ENCODE measurements at regions not wholly inside any gene's neighbourhood (a gene's known extent, or its start where the extent isn't known, plus 50 kb on each side); places are given as distances from the start of the nearest gene placed in this dataset.

DNA sequence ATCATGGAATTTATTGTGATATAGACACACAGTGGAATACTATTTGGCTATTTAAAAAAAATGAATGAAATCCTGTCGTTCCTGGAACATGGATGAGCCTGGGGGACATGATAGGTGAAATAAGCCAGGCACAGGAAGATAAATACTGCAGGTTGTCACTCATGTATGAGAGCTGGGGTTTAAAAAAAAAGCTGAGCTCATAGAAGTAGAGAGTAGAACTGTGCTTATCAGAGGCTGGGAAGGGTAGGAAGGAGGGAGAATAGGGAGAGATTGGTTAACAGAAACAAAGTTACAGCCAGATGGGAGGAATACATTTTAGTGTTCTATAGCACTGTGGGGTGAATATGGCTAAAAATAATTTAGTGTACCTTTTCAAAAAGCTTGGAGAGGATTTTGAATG is 200.6 kb upstream of the NR4A3 start:
- H4K20me1 ChIP-seq (ENCODE audit: insufficient read depth, low read length) = no peaks in the 10 kb centered on the region
- H3K9me2 ChIP-seq (ENCODE audit: insufficient read depth, low read length) = no peaks in the 10 kb centered on the region
- CTCF ChIA-PET (ENCODE audit: unreplicated experiment) = no interaction called here
- H3K27ac ChIP-seq (ENCODE audit: low read depth, low read length, poor library complexity, severe bottlenecking) = no peak overlapping the region
- no peak overlapping the region for H2AFZ ChIP-seq (ENCODE audit: low read length)
- no peaks in the 10 kb centered on the region for H3K4me1 ChIP-seq (ENCODE audit: insufficient read depth, low read length, poor library complexity, severe bottlenecking)
- no peak for DNase-seq (ENCODE audit: low spot score)
- no peaks in the 10 kb centered on the region for H3K36me3 ChIP-seq (ENCODE audit: insufficient read depth, low read length)
- no peak for TF ChIP-seq EZH2phosphoT487 (IDR thresholded peaks at IDR 0.05; ENCODE audit: borderline replicate concordance, low read depth, low read length)
- TF ChIP-seq, protein P1, sequence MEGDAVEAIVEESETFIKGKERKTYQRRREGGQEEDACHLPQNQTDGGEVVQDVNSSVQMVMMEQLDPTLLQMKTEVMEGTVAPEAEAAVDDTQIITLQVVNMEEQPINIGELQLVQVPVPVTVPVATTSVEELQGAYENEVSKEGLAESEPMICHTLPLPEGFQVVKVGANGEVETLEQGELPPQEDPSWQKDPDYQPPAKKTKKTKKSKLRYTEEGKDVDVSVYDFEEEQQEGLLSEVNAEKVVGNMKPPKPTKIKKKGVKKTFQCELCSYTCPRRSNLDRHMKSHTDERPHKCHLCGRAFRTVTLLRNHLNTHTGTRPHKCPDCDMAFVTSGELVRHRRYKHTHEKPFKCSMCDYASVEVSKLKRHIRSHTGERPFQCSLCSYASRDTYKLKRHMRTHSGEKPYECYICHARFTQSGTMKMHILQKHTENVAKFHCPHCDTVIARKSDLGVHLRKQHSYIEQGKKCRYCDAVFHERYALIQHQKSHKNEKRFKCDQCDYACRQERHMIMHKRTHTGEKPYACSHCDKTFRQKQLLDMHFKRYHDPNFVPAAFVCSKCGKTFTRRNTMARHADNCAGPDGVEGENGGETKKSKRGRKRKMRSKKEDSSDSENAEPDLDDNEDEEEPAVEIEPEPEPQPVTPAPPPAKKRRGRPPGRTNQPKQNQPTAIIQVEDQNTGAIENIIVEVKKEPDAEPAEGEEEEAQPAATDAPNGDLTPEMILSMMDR (conservative IDR thresholded peaks at IDR 0.05; ENCODE audit: low read length) = no peak
- H3K4me3 ChIP-seq (ENCODE audit: low read depth, low read length, poor library complexity, severe bottlenecking) = no peak overlapping the region
- no peaks in the 10 kb centered on the region for H3K9me3 ChIP-seq (ENCODE audit: low read length)
- intact Hi-C loops (cut with micrococcal nuclease; ENCODE audit: unreplicated experiment) = no loop called here
- H3K79me2 ChIP-seq (ENCODE audit: insufficient read depth, low read depth, low read length) = no peaks in the 10 kb centered on the region
- BruUV-seq (replicated peaks) = no TSS peak
- no peak overlapping the region for H3K4me2 ChIP-seq (ENCODE audit: low read length)
- POLR2A ChIA-PET = no interaction called here

DNA sequence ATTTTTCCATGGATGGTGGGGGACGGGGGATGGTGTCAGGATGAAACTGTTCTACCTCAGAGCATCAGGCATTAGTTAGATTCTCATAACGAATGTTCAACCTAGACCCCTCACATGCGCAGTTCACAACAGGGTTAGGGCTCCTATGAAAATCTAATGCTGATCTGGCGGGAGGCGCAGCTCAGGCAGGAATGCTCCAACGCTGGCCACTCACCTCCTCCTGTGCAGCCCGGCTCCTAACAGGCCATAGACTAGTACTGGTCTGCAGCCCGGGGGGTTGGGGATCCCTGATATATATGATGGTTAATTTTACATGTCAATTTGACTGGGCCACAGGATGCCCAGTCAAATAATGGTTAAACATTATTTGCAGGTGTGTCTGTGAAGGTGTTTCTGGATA is 199.0 kb upstream of the NR4A3 start:
- Histone ChIP-seq H3K36me3 (ENCODE audit: insufficient read depth, low read length) (no peaks in the 10 kb centered on the region), H4K20me1 (ENCODE audit: insufficient read depth, low read length) (no peaks in the 10 kb centered on the region), H3K9me2 (ENCODE audit: insufficient read depth, low read length) (no peaks in the 10 kb centered on the region), H3K27ac (ENCODE audit: low read depth, low read length, poor library complexity, severe bottlenecking) (no peak overlapping the region), H2AFZ (ENCODE audit: low read length) (no peak overlapping the region), H3K4me1 (ENCODE audit: insufficient read depth, low read length, poor library complexity, severe bottlenecking) (no peaks in the 10 kb centered on the region), H3K79me2 (ENCODE audit: insufficient read depth, low read depth, low read length) (no peaks in the 10 kb centered on the region), H3K4me2 (ENCODE audit: low read length) (no peak overlapping the region), H3K4me3 (ENCODE audit: low read depth, low read length, poor library complexity, severe bottlenecking) (no peak overlapping the region), H3K9me3 (ENCODE audit: low read length) (no peaks in the 10 kb centered on the region)
- POLR2A ChIA-PET = no interaction called here
- no TSS peak for BruUV-seq (replicated peaks)
- TF ChIP-seq EZH2phosphoT487 (IDR thresholded peaks at IDR 0.05; ENCODE audit: borderline replicate concordance, low read depth, low read length) = no peak
- TF ChIP-seq, protein P1 (conservative IDR thresholded peaks at IDR 0.05; ENCODE audit: low read length) = no peak
- CTCF ChIA-PET (ENCODE audit: unreplicated experiment) = no interaction called here
- DNase-seq (ENCODE audit: low spot score) = no peak
- intact Hi-C loops (cut with micrococcal nuclease; ENCODE audit: unreplicated experiment) = no loop called here

DNA sequence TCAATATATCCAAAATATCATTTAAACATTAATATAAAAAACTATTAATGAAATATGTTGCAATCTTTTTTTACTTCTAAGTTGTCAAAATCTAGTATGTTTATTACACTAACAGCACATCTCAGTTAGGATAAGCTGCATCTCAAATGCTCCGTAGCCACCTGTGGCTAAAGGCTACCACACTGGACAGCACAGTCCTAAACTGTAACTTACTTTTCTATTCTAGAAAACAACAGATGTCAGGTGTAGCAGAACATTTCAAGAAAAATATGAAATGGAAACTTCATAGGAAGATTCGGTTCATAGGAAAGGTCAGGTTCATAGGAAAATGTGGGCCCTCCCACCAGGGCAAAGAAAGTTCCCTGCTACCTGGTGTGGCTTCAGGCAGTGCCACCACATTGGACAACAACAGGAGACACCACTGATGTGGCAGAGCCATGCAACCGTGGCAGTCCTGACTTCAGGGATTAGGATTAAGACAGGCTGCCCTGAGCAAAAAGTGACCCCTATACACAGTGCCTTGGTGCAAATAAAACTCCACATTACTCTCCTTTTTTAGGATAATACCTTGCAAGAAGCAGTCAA is 197.8 kb upstream of the NR4A3 start:
- Histone ChIP-seq H3K4me2 (ENCODE audit: low read length) (no peak overlapping the region), H4K20me1 (ENCODE audit: insufficient read depth, low read length) (no peaks in the 10 kb centered on the region), H3K36me3 (ENCODE audit: insufficient read depth, low read length) (no peaks in the 10 kb centered on the region), H3K4me3 (ENCODE audit: low read depth, low read length, poor library complexity, severe bottlenecking) (no peak overlapping the region), H3K4me1 (ENCODE audit: insufficient read depth, low read length, poor library complexity, severe bottlenecking) (peaks cover 8% of the 10 kb centered on the region), H3K79me2 (ENCODE audit: insufficient read depth, low read depth, low read length) (no peaks in the 10 kb centered on the region), H3K27ac (ENCODE audit: low read depth, low read length, poor library complexity, severe bottlenecking) (no peak overlapping the region), H3K9me2 (ENCODE audit: insufficient read depth, low read length) (no peaks in the 10 kb centered on the region), H2AFZ (ENCODE audit: low read length) (no peak overlapping the region), H3K9me3 (ENCODE audit: low read length) (no peaks in the 10 kb centered on the region)
- no peak for DNase-seq (ENCODE audit: low spot score)
- BruUV-seq (replicated peaks) = no TSS peak
- ChIA-PET POLR2A (no interaction called here), CTCF (ENCODE audit: unreplicated experiment) (no interaction called here)
- intact Hi-C loops (cut with micrococcal nuclease; ENCODE audit: unreplicated experiment) = no loop called here
- TF ChIP-seq, protein P1 (conservative IDR thresholded peaks at IDR 0.05; ENCODE audit: low read length) = no peak
